PC-3 (cell line): ENCODE measurements at regions not wholly inside any gene's neighbourhood (a gene's known extent, or its start where the extent isn't known, plus 50 kb on each side); places are given as distances from the start of the nearest gene placed in this dataset.

ENCODE experiments used
- ATAC-seq: fragments of 200-7000 bp; cut with Tn5 transposase; 2 replicates; pipeline ENCODE4 v1.9.1; 2020; ENCODE audit warnings: mild to moderate bottlenecking, moderate library complexity
- BruUV-seq: library from RNA; stranded (reverse); fragments of 400-500 nt; replicated peaks from 2 replicates; lab custom pipeline; 2021; lab: Mats Ljungman, UMichigan
- CTCF ChIA-PET: fragments of 300-600 bp; sonication (Branson Sonifier 250); formaldehyde crosslinking; loops from one replicate; lab custom pipeline; 2022; ENCODE audit warnings: antibody characterized with exemption; lab: Charles Lee
- POLR2A ChIA-PET: fragments of 300-600 bp; sonication (Branson Sonifier 250); formaldehyde crosslinking; loops from one replicate; lab custom pipeline; 2022; ENCODE audit warnings: antibody characterized with exemption; ENCODE audit not compliant: unreplicated experiment; lab: Charles Lee
- DNase-seq: peaks from one replicate; pipeline ENCODE4 v3.0.0-alpha.2; 2015
- H2AFZ ChIP-seq: fragments of 300-600 bp; sonication (generic); 2 replicates; pipeline ENCODE4 v1.6.0; 2016; ENCODE audit warnings: antibody characterized with exemption, low read length
- H3F3A ChIP-seq: fragments of 300-600 bp; sonication (generic); one replicate; pipeline ENCODE4 v1.6.0; 2017; ENCODE audit warnings: antibody characterized with exemption, low read length, control low read depth, mild to moderate bottlenecking; ENCODE audit not compliant: unreplicated experiment
- H3K27ac ChIP-seq: fragments of 300-600 bp; sonication (generic); 2 replicates; pipeline ENCODE4 v1.5.1; 2016; ENCODE audit warnings: mild to moderate bottlenecking, low read length
- H3K27me3 ChIP-seq: fragments of 300-600 bp; sonication (generic); 2 replicates; pipeline ENCODE4 v1.6.1; 2016; ENCODE audit warnings: low read length, mixed read lengths
- H3K36me3 ChIP-seq: fragments of 300-600 bp; sonication (generic); 2 replicates; pipeline ENCODE4 v1.6.1; 2016; ENCODE audit warnings: low read depth, mixed run types, low read length, mixed read lengths
- H3K4me1 ChIP-seq: fragments of 300-600 bp; sonication (generic); 2 replicates; pipeline ENCODE4 v1.5.1; 2016; ENCODE audit warnings: low read length; ENCODE audit not compliant: insufficient read depth
- H3K4me2 ChIP-seq: fragments of 300-600 bp; sonication (generic); 2 replicates; pipeline ENCODE4 v1.6.0; 2016; ENCODE audit warnings: low read length
- H3K4me3 ChIP-seq: fragments of 300-600 bp; sonication (generic); 2 replicates; pipeline ENCODE4 v1.5.1; 2016; ENCODE audit warnings: mild to moderate bottlenecking, low read length, mixed read lengths
- H3K79me2 ChIP-seq: fragments of 300-600 bp; sonication (generic); 2 replicates; pipeline ENCODE4 v1.6.1; 2017; ENCODE audit warnings: low read length, mixed read lengths
- H3K9ac ChIP-seq: fragments of 300-600 bp; sonication (generic); 2 replicates; pipeline ENCODE4 v1.6.0; 2016; ENCODE audit warnings: mild to moderate bottlenecking, low read length
- H3K9me2 ChIP-seq: fragments of 300-600 bp; sonication (generic); replicated peaks from 2 replicates; pipeline ENCODE4 v1.6.1; 2016; ENCODE audit warnings: mixed run types, low read length, mixed read lengths
- H3K9me3 ChIP-seq: fragments of 300-600 bp; sonication (generic); 2 replicates; pipeline ENCODE4 v1.6.1; 2016; ENCODE audit warnings: low read length, mixed read lengths
- H4K20me1 ChIP-seq: fragments of 300-600 bp; sonication (generic); 2 replicates; pipeline ENCODE4 v1.6.1; 2016; ENCODE audit warnings: low read length, mixed read lengths
- CTCF ChIP-seq: fragments of 300-600 bp; sonication (generic); conservative IDR thresholded peaks from 2 replicates; pipeline ENCODE4 v1.5.1; 2017; ENCODE audit warnings: antibody characterized with exemption, low read depth, mild to moderate bottlenecking, low read length
- EZH2 ChIP-seq: fragments of 300-600 bp; sonication (generic); IDR thresholded peaks from one replicate; pipeline ENCODE4 v1.6.1; 2017; ENCODE audit warnings: antibody characterized with exemption, mild to moderate bottlenecking, low read length; ENCODE audit not compliant: unreplicated experiment
- EZH2phosphoT487 ChIP-seq: fragments of 300-600 bp; sonication (generic); IDR thresholded peaks from 2 replicates; pipeline ENCODE4 v1.6.1; 2018; ENCODE audit warnings: mild to moderate bottlenecking, antibody characterized with exemption, low read length, borderline replicate concordance
- intact Hi-C: fragments of 100-400 bp; cut with micrococcal nuclease; formaldehyde crosslinking; loops from 2 replicates; pipeline ENCODE4 v1.9.0; 2023

- POLR2A ChIA-PET = no interaction called here
- Histone ChIP-seq H3K9me3 (no peaks in the 10 kb centered on the region), H3K4me1 (no peaks in the 10 kb centered on the region), H3K27me3 (no peaks in the 10 kb centered on the region), H2AFZ (no peak overlapping the region), H3K4me2 (no peak overlapping the region), H3K4me3 (no peak overlapping the region), H3K79me2 (no peaks in the 10 kb centered on the region), H4K20me1 (no peaks in the 10 kb centered on the region), H3K9me2 (no peaks in the 10 kb centered on the region), H3K27ac (no peak overlapping the region), H3K36me3 (no peaks in the 10 kb centered on the region), H3F3A (no peaks in the 10 kb centered on the region), H3K9ac (no peak overlapping the region)
- CTCF ChIA-PET = interaction anchor here (0.5 kb wide), 1 partner anchor 153 kb away, joined by 3 read pairs; no protein-coding TSS in a partner anchor
- ATAC-seq = no peak
- intact Hi-C loops = no loop called here
- TF ChIP-seq EZH2 (no peak), EZH2phosphoT487 (no peak), CTCF (no peak)
- no peak for DNase-seq
- no TSS peak for BruUV-seq
These were observed 212.2 kb downstream of the TAF11L14 start for GRCh38 chr5:17846496-17846895.

GRCh38 chr5:17847286-17847685, 213.0 kb downstream of the TAF11L14 start:
- H3K79me2 ChIP-seq = no peaks in the 10 kb centered on the region
- POLR2A ChIA-PET = no interaction called here
- H3K9me2 ChIP-seq = no peaks in the 10 kb centered on the region
- no peak overlapping the region for H3K4me3 ChIP-seq
- no peaks in the 10 kb centered on the region for H3K27me3 ChIP-seq
- no peaks in the 10 kb centered on the region for H4K20me1 ChIP-seq
- intact Hi-C loops = no loop called here
- peaks cover 3% of the 10 kb centered on the region for H3K4me1 ChIP-seq
- no peak overlapping the region for H3K4me2 ChIP-seq
- TF ChIP-seq EZH2phosphoT487 (no peak), EZH2 (no peak), CTCF (no peak)
- ATAC-seq = no peak
- no peaks in the 10 kb centered on the region for H3K36me3 ChIP-seq
- no peaks in the 10 kb centered on the region for H3K9me3 ChIP-seq
- no TSS peak for BruUV-seq
- CTCF ChIA-PET = no interaction called here
- H3K27ac ChIP-seq = no peak overlapping the region
- no peak overlapping the region for H3K9ac ChIP-seq
- H2AFZ ChIP-seq = no peak overlapping the region
- no peaks in the 10 kb centered on the region for H3F3A ChIP-seq
- no peak for DNase-seq

DNA sequence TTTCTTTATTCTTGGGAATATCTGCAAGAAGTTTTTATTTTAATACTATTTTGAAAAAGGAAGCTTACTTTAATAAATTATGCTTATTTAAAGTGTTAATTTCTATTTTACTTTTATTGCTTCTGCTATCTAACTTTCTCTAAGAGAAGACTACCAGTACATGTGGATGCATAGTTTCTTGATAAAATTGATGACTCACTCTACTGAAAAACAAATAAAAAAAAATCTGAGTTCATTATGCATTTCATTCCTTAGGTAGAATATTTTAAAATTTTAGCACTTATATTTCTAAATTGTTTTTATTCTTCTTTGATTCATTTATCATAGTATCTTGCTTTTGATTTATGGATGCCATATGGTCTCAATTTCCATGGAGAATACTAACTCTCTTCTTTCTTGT, 217.9 kb downstream of the TAF11L14 start:
- TF ChIP-seq EZH2 = no peak
- TF ChIP-seq CTCF = no peak
- TF ChIP-seq EZH2phosphoT487 = no peak
- Histone ChIP-seq H3K36me3 (no peaks in the 10 kb centered on the region), H3K4me2 (no peak overlapping the region), H3K79me2 (no peaks in the 10 kb centered on the region), H4K20me1 (no peaks in the 10 kb centered on the region), H3K9me2 (no peaks in the 10 kb centered on the region), H3K9me3 (no peaks in the 10 kb centered on the region), H3K9ac (no peak overlapping the region), H3K27me3 (no peaks in the 10 kb centered on the region), H3F3A (no peaks in the 10 kb centered on the region), H3K4me3 (no peak overlapping the region), H3K4me1 (peaks cover 14% of the 10 kb centered on the region), H2AFZ (no peak overlapping the region), H3K27ac (no peak overlapping the region)
- DNase-seq (peak; percentile 34), ATAC-seq (no peak; the same call in 1 of the 2 replicates)
- BruUV-seq = no TSS peak
- ChIA-PET CTCF (no interaction called here), POLR2A (no interaction called here)
- intact Hi-C loops = no loop called here
